ENCODE measurements at regions not wholly inside any gene's neighbourhood (a gene's known extent, or its start where the extent isn't known, plus 50 kb on each side); places are given as distances from the start of the nearest gene placed in this dataset.
"Not testable (repeated sequence)": the region's sequence is repeated elsewhere in the genome, so short reads cannot be mapped to it uniquely, and the experiment has no call there.

DNA sequence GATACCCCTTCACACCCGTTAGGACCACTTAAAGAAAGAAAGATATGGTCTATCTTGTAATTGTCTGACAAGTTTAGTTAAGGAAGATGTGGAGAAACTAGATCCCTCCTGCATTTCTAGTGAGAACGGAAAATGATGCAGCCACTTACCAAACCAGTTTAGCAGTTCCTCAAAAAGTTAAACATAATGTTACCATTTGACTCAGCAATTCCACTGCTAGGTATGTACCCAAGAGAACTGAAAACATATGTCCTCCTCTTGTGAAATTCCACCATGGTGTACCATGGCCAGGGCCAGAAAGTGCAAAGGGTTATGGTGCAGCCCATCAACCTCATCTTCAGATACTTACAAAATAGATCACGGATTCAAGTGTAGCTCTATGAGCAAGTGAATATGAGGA lies 79.0 kb upstream of the ID2 start:
- H3K9me3 ChIP-seq, result no peaks in the 10 kb centered on the region
- no peak overlapping the region for H3K27ac ChIP-seq
- H3K4me1 ChIP-seq, result no peaks in the 10 kb centered on the region
- no peak for DNase-seq
- H3K36me3 ChIP-seq, result no peaks in the 10 kb centered on the region
- no peak overlapping the region for H3K4me3 ChIP-seq
- intact Hi-C loops (cut with DNase I; ENCODE audit: low total_unique reads), result no loop called here
- no peaks in the 10 kb centered on the region for H3K27me3 ChIP-seq
- TF ChIP-seq, protein P1, sequence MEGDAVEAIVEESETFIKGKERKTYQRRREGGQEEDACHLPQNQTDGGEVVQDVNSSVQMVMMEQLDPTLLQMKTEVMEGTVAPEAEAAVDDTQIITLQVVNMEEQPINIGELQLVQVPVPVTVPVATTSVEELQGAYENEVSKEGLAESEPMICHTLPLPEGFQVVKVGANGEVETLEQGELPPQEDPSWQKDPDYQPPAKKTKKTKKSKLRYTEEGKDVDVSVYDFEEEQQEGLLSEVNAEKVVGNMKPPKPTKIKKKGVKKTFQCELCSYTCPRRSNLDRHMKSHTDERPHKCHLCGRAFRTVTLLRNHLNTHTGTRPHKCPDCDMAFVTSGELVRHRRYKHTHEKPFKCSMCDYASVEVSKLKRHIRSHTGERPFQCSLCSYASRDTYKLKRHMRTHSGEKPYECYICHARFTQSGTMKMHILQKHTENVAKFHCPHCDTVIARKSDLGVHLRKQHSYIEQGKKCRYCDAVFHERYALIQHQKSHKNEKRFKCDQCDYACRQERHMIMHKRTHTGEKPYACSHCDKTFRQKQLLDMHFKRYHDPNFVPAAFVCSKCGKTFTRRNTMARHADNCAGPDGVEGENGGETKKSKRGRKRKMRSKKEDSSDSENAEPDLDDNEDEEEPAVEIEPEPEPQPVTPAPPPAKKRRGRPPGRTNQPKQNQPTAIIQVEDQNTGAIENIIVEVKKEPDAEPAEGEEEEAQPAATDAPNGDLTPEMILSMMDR (IDR thresholded peaks at IDR 0.05), result no peak
- no peak for TF ChIP-seq POLR2A (IDR thresholded peaks at IDR 0.05)

DNA sequence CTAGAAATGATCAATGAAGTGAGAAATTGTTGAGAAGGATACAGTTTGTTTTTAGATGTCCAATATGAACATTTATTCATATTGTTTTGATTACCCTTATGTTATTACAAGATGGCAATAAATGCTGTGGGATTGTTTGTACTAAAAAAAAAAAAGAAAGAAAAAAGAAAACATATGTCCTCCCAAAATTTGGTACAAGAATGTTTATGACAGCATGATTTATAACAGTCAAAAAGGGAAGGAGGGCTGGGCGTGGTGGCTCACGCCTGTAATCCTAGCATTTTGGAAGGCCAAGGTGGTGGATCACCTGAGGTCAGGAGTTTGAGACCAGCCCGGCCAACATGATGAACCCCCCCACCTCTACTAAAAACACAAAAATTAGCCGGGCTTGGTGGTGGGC lies 78.5 kb upstream of the ID2 start:
- H3K4me3 ChIP-seq; H3K27ac ChIP-seq; intact Hi-C loops (cut with DNase I; ENCODE audit: low total_unique reads); H3K4me1 ChIP-seq; H3K27me3 ChIP-seq; H3K36me3 ChIP-seq; H3K9me3 ChIP-seq; DNase-seq: not testable (repeated sequence)

DNA sequence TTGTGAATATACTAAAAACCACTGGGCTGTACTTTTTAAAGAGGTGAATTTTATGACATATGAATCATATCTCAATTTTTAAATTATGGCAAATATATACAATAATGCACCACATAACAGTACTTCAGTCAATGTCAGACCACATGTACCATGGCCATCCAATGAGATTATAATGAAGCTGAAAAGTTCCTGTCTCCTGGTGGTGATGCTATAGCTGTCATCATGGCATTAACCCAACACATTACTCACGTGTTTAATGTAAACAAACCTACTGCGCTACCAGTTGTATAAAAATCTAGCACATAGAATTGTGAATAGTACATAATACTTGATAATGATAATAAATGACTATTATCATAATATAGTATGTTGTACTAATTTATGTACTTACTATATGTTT lies 77.6 kb upstream of the ID2 start:
- H3K4me1 ChIP-seq, result no peaks in the 10 kb centered on the region

GRCh38 chr2:8605351-8606065 lies 76.3 kb upstream of the ID2 start:
- Histone ChIP-seq H3K4me3 (no peak overlapping the region), H3K36me3 (no peaks in the 10 kb centered on the region), H3K27ac (no peak overlapping the region), H3K9me3 (no peaks in the 10 kb centered on the region), H3K4me1 (no peaks in the 10 kb centered on the region), H3K27me3 (no peaks in the 10 kb centered on the region)
- intact Hi-C loops (cut with DNase I; ENCODE audit: low total_unique reads), result no loop called here
- TF ChIP-seq, protein P1 (IDR thresholded peaks at IDR 0.05), result no peak
- TF ChIP-seq POLR2A (IDR thresholded peaks at IDR 0.05), result no peak
- DNase-seq, result no peak

More for the DNA sequence above, 77.6 kb upstream of the ID2 start:
- DNase-seq, result no peak
- no peaks in the 10 kb centered on the region for H3K36me3 ChIP-seq
- intact Hi-C loops (cut with DNase I; ENCODE audit: low total_unique reads), result no loop called here
- H3K27ac ChIP-seq, result no peak overlapping the region
- no peak overlapping the region for H3K4me3 ChIP-seq
- H3K9me3 ChIP-seq, result no peaks in the 10 kb centered on the region
- TF ChIP-seq, protein P1 (IDR thresholded peaks at IDR 0.05), result no peak
- TF ChIP-seq POLR2A (IDR thresholded peaks at IDR 0.05), result no peak
- no peaks in the 10 kb centered on the region for H3K27me3 ChIP-seq

GRCh38 chr2:8606226-8606625 lies 75.6 kb upstream of the ID2 start:
- no peaks in the 10 kb centered on the region for H3K9me3 ChIP-seq
- DNase-seq, result no peak
- H3K36me3 ChIP-seq, result no peaks in the 10 kb centered on the region
- H3K27ac ChIP-seq, result no peak overlapping the region
- H3K27me3 ChIP-seq, result no peaks in the 10 kb centered on the region
- H3K4me3 ChIP-seq, result no peak overlapping the region
- intact Hi-C loops (cut with DNase I; ENCODE audit: low total_unique reads), result no loop called here
- TF ChIP-seq, protein P1 (IDR thresholded peaks at IDR 0.05), result no peak
- TF ChIP-seq POLR2A (IDR thresholded peaks at IDR 0.05), result no peak
- H3K4me1 ChIP-seq, result no peaks in the 10 kb centered on the region
